BE2C (cell line): ENCODE measurements at regions not wholly inside any gene's neighbourhood (a gene's known extent, or its start where the extent isn't known, plus 50 kb on each side); places are given as distances from the start of the nearest gene placed in this dataset.

Source experiments
- DNase-seq: peaks from one replicate; pipeline ENCODE4 v3.0.0-alpha.2; 2020
- H3K27me3 ChIP-seq: fragments of 250-450 bp; sonication (Bioruptor Pico); 2 replicates; pipeline ENCODE4 v1.5.1; 2020; ENCODE audit warnings: mild to moderate bottlenecking
- H3K36me3 ChIP-seq: fragments of 250-450 bp; sonication (Bioruptor Pico); 2 replicates; pipeline ENCODE4 v1.5.1; 2020; ENCODE audit warnings: mild to moderate bottlenecking
- H3K4me1 ChIP-seq: fragments of 250-450 bp; sonication (Bioruptor Pico); 2 replicates; pipeline ENCODE4 v1.5.1; 2020
- H3K4me3 ChIP-seq: 2 replicates; pipeline ENCODE4 v1.5.1; 2011; ENCODE audit warnings: low read depth, low read length
- H3K9me3 ChIP-seq: fragments of 250-450 bp; sonication (Bioruptor Pico); 2 replicates; pipeline ENCODE4 v1.5.1; 2020
- TF ChIP-seq, protein P1 (sequence below): IDR thresholded peaks from 2 replicates; pipeline ENCODE4 v1.5.1; 2012; ENCODE audit warnings: mild to moderate bottlenecking, low read depth, low read length

DNA sequence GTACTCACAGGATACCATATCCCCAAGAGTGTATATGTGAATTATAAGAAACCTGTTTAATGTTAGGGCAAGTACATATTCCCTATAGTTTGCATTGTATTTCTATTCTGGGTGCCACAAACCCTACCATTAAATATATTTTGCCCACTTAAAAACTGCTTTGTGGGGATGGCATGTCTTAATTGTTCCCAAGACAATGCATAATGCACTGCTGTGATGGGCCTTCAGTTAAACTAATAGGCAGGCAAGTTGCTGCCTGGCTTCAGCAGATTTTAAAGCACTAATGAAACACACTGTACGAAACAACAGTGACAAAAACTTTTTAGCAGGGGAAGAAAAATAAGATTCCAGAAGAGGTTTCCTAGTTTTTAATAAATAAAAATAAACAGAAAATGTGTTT, 104.8 kb upstream of the VRK2 start:
- TF ChIP-seq, protein P1, sequence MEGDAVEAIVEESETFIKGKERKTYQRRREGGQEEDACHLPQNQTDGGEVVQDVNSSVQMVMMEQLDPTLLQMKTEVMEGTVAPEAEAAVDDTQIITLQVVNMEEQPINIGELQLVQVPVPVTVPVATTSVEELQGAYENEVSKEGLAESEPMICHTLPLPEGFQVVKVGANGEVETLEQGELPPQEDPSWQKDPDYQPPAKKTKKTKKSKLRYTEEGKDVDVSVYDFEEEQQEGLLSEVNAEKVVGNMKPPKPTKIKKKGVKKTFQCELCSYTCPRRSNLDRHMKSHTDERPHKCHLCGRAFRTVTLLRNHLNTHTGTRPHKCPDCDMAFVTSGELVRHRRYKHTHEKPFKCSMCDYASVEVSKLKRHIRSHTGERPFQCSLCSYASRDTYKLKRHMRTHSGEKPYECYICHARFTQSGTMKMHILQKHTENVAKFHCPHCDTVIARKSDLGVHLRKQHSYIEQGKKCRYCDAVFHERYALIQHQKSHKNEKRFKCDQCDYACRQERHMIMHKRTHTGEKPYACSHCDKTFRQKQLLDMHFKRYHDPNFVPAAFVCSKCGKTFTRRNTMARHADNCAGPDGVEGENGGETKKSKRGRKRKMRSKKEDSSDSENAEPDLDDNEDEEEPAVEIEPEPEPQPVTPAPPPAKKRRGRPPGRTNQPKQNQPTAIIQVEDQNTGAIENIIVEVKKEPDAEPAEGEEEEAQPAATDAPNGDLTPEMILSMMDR: no peak
- H3K4me1 ChIP-seq: no peaks in the 10 kb centered on the region
- H3K36me3 ChIP-seq: no peaks in the 10 kb centered on the region
- no peak overlapping the region for H3K4me3 ChIP-seq
- no peak for DNase-seq
- H3K27me3 ChIP-seq: no peaks in the 10 kb centered on the region
- no peaks in the 10 kb centered on the region for H3K9me3 ChIP-seq

DNA sequence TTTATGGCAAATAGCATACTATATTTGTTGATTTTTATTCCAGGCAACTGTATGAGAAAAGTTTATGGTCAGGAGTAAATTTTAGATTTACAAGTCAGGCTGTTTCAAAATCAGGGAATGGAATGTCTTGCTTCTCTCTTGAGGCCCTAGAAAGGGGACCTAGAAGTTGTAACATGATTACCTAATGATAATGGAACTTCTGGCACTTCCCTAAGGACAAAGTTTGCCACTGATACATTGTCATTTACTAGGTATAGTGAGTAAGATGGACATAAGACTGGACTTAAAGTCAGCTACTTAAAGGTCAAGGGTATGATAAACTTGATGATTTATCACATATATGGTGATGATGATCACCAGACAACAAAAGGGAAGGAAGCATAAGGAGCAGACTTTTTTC, 103.3 kb upstream of the VRK2 start:
- TF ChIP-seq, protein P1: no peak
- no peak for DNase-seq
- no peaks in the 10 kb centered on the region for H3K4me1 ChIP-seq
- no peak overlapping the region for H3K4me3 ChIP-seq
- H3K9me3 ChIP-seq: no peaks in the 10 kb centered on the region
- no peaks in the 10 kb centered on the region for H3K27me3 ChIP-seq
- H3K36me3 ChIP-seq: no peaks in the 10 kb centered on the region

DNA sequence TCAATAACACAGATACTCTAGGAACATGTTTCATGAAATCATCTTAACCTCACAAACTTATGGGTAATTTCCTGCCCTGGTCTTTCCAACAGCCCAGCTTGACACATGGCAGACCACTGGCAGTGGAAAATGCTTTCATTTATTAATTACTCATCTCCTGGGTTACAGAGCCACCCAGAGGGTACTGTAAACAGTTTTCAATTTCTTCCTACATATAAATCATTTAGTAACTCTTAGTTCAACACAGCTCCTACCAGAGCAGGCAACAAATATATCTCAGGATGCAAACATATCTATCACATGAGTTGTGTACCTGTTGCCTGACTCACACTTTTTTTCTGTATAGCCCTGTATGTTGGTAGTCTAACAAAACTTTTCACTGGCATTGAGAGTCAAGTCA, 99.2 kb upstream of the VRK2 start:
- TF ChIP-seq, protein P1: no peak
- Histone ChIP-seq H3K27me3 (no peaks in the 10 kb centered on the region), H3K4me3 (no peak overlapping the region), H3K9me3 (no peaks in the 10 kb centered on the region), H3K4me1 (no peaks in the 10 kb centered on the region), H3K36me3 (no peaks in the 10 kb centered on the region)
- DNase-seq: no peak

DNA sequence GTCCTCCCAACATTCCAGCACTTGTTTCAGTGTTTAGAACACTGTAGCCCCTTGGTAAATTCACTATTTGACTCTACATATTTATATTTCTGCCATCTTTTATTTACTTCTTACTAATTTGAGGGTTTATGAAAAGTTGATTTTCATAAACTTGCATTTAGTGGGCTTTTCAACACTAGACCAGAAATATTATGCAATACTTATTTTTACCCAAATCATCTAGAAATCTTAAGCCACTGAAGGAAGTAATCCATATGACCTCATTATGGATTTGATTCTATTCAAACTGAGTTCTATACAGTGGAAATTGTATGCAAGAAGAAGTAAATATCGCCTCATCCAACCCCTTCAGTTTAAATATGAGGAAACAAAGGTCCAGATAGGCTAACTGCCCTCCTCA, 92.6 kb upstream of the VRK2 start:
- Histone ChIP-seq H3K4me1 (no peaks in the 10 kb centered on the region), H3K9me3 (no peaks in the 10 kb centered on the region), H3K36me3 (no peaks in the 10 kb centered on the region), H3K4me3 (no peak overlapping the region), H3K27me3 (no peaks in the 10 kb centered on the region)
- DNase-seq: no peak
- TF ChIP-seq, protein P1: no peak

DNA sequence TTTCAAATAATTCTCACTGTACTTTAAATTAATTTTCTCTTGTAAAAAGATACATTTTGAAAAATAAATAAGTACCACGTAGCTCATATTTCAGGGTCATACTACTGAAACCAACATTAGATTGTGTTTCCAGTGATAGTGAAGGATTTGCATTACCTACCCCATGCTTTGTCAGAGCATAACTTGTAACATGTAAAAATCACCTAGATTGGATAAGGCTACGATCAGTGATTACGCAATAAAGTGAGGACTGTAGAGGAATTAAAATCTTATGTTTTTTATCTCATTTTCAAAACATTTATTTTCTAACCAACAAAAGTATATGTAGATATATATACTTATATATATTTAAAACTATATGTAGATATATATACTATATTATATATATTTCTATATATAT, 89.4 kb upstream of the VRK2 start:
- no peaks in the 10 kb centered on the region for H3K36me3 ChIP-seq
- H3K9me3 ChIP-seq: no peaks in the 10 kb centered on the region
- H3K4me1 ChIP-seq: no peaks in the 10 kb centered on the region
- TF ChIP-seq, protein P1: no peak
- H3K27me3 ChIP-seq: no peaks in the 10 kb centered on the region
- no peak overlapping the region for H3K4me3 ChIP-seq
- DNase-seq: no peak

DNA sequence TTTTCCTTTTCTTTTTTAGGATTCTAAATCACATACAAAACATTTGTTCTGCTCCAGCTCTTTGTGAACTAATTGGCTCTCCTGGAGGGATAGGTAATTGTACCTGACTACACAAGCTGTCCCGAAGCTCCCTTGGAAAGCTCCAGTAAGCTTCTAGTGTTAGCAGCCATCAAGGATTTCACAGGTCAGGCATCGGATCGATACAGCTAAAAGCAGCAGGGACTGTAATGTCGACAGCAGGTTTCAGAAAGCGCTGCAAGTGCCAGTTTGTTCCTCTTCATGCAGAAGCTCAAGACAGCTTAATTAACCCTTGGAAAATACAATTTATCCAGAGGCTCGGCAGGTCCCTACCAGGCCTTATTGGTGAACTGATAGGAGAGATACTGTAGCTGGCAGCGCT, 87.2 kb upstream of the VRK2 start:
- TF ChIP-seq, protein P1: no peak
- Histone ChIP-seq H3K4me1 (no peaks in the 10 kb centered on the region), H3K9me3 (no peaks in the 10 kb centered on the region), H3K27me3 (no peaks in the 10 kb centered on the region), H3K4me3 (no peak overlapping the region), H3K36me3 (no peaks in the 10 kb centered on the region)
- no peak for DNase-seq
